GM12873 (cell line): ENCODE measurements at regions not wholly inside any gene's neighbourhood (a gene's known extent, or its start where the extent isn't known, plus 50 kb on each side); places are given as distances from the start of the nearest gene placed in this dataset.
A peak's percentile ranks its signal among the peaks of the same experiment; 100 is the strongest.

Source experiments
- TF ChIP-seq, protein P1 (sequence below): IDR thresholded peaks from 2 replicates; pipeline ENCODE4 v1.5.1; 2012; ENCODE audit warnings: low read depth, mild to moderate bottlenecking, moderate library complexity, low read length, control low read depth; ENCODE audit not compliant: insufficient read depth; ENCODE audit errors: missing control alignments

DNA sequence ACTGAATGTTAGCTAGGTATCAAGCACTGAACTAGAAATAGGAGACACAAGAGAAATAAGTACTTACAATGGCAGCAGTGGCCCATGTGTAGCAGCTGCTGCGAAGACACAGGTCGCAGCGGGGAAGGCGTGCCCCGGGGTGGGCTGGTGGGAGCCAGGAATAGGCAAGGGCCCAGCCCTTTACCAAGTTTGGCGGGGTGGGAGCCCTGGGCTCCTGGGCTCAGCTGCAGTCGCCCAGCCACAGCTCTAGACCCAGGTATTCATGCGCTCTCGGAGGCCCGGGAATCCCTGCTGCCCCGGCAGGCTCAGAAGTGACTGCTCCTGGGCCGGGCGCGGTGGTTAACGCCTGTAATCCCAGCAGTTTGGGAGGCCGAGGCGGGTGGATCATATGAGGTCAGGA lies 1287.3 kb downstream of the CNTNAP5 start:
- TF ChIP-seq, protein P1, sequence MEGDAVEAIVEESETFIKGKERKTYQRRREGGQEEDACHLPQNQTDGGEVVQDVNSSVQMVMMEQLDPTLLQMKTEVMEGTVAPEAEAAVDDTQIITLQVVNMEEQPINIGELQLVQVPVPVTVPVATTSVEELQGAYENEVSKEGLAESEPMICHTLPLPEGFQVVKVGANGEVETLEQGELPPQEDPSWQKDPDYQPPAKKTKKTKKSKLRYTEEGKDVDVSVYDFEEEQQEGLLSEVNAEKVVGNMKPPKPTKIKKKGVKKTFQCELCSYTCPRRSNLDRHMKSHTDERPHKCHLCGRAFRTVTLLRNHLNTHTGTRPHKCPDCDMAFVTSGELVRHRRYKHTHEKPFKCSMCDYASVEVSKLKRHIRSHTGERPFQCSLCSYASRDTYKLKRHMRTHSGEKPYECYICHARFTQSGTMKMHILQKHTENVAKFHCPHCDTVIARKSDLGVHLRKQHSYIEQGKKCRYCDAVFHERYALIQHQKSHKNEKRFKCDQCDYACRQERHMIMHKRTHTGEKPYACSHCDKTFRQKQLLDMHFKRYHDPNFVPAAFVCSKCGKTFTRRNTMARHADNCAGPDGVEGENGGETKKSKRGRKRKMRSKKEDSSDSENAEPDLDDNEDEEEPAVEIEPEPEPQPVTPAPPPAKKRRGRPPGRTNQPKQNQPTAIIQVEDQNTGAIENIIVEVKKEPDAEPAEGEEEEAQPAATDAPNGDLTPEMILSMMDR: no peak

GRCh38 chr2:125313806-125314205 lies 1288.7 kb downstream of the CNTNAP5 start:
- TF ChIP-seq, protein P1: peak; percentile 9

- TF ChIP-seq, protein P1: no peak
Observed at GRCh38 chr2:125318740-125319139, 1293.7 kb downstream of the CNTNAP5 start.

GRCh38 chr2:125324273-125324672 lies 1299.2 kb downstream of the CNTNAP5 start:
- TF ChIP-seq, protein P1: no peak

- TF ChIP-seq, protein P1: no peak
Observed at GRCh38 chr2:125330133-125330532, 1305.0 kb downstream of the CNTNAP5 start.

DNA sequence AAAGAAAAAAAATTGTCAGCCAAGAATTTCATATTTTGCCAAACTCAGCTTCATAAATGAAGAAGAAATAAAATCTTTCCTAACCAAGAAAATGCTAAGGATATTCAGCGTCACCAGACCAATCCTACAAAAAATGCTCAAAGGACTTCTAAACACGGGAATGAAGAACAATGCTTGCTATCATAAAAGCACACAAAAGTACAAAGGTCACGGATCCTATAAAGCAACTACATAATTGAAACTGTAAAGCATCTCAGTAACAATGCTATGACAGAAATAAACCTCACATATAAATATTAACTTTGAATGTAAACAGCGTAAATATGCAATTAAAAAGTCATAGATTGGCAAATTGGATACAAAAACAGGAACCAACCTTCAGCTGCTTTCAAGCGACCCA lies 1314.6 kb upstream of the GYPC start:
- TF ChIP-seq, protein P1: no peak

DNA sequence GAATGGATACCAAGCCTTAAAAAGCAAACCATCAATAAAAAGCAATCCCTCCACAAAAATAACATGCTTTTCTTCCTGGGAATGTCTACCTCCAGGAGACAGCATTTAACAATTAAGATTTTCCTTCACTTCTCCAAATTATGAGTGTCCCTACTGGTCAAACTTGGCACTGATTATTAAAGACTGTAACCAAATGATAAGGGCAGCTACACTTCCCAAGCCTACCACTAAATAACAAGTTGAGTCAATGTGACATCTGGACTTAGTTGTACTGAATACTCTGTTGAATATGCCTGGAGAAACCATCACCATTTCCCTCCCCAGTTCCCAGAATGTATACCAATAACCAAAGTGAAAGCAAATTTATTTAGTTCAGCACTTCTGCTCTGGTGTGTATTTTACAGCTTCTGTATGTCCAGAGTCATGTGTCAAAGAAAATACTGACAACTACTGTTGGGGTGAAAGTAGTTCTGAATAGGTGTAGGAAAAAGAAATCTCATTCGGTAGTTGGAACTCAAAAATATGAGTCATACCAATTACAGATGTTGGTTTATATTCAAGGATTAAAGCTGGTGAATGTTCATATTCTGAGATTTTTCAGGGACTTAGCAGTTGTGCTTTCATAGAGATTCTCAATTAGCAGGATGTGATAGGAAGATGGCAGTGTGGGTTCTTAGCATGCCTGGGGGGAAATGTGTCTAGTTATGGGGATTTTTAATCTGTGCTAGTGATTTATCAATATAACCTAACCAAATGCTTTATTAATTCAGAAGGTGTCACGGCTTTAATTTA lies 1291.6 kb upstream of the GYPC start:
- TF ChIP-seq, protein P1: peak; percentile 4
